Stimulated activated CD4-positive, alpha-beta T cell treated with anti-CD3 and anti-CD28 coated beads, TNF-alpha, amount 100 ng/mL, for 48 hours (primary cell): ENCODE measurements at regions not wholly inside any gene's neighbourhood (a gene's known extent, or its start where the extent isn't known, plus 50 kb on each side); places are given as distances from the start of the nearest gene placed in this dataset.

Experiments
- DNase-seq, 3 donors: peaks; one replicate each; pipeline ENCODE4 v3.0.0-alpha.2; 2020; ENCODE audit warnings: low read depth in 3 of 3

- no peak for DNase-seq
Observed at GRCh38 chr14:71856199-71856919, 75.9 kb upstream of the RGS6 start.

DNA sequence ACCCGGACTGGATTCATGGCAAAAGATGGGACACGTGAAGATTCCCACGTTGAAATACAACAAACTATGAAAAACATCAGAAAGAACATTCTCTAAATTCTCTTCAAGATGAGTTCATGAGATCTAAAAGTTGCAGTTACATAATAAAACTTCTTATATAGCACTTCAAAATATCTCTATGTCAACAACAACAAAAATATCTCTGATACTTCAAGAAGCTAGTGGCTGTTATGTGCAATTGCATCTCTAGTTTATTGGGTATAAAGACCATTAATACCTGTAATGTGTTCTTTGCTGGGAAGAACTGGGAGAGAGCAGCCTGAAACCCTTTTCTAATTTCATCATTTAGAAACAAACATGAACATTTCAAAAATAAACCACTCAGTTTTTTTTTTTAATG lies 69.2 kb upstream of the RGS6 start:
- DNase-seq: no peak

- DNase-seq: no peak
Observed at GRCh38 chr14:71863766-71864165, 68.5 kb upstream of the RGS6 start.
